ENCODE measurements at regions not wholly inside any gene's neighbourhood (a gene's known extent, or its start where the extent isn't known, plus 50 kb on each side); places are given as distances from the start of the nearest gene placed in this dataset.

GRCh38 chr17:5841862-5842261 is 228.3 kb upstream of the WSCD1 start:
- intact Hi-C loops (cut with DNase I): no loop called here
- no peak for DNase-seq

- DNase-seq: no peak
- intact Hi-C loops (cut with DNase I): no loop called here
Measured at GRCh38 chr17:5843366-5844026, 226.7 kb upstream of the WSCD1 start.

DNA sequence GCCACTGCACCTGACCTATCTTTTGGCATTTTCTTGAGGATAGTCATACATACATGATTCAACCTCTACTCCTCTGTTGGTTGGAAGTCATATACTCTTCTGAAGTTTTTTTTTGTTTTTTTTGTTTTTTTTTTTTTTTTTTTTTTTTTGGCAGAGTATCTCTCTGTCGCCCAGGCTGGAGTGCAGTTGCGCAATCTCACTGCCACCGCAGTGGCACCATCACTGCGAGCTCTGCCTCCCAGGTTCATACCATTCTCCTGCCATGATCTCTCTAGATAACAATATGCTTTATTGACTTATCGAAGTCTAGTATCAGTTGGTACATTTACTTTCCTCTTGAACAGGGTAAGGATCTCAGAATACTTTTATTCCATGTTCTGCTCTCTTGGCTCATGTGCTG is 224.2 kb upstream of the WSCD1 start:
- intact Hi-C loops (cut with DNase I): no loop called here
- DNase-seq: no peak

GRCh38 chr17:5854871-5855554 is 215.2 kb upstream of the WSCD1 start:
- intact Hi-C loops (cut with DNase I): no loop called here
- no peak for DNase-seq

DNA sequence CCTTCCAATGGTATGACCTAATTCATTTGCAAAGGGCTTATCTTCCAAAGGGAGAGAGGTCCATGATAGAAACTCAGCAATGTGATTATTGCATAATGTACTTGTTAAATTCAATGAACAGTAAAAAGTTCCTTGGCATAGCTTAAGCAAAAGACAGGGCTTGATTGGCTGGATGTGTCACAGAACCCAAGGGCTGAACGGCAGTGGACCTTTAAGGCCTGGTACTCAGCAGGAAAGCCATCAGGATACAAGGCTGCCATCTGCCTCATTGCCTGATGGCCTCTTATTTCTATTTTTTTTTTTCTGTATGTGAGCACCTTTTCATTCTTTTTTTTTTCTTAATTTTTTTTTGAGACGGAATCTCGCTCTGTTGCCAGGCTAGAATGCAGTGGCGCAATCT is 208.9 kb upstream of the WSCD1 start:
- no peak for DNase-seq
- intact Hi-C loops (cut with DNase I): no loop called here

- intact Hi-C loops (cut with DNase I): no loop called here
- DNase-seq: no peak
Measured at GRCh38 chr17:5861854-5862253, 208.3 kb upstream of the WSCD1 start.

GRCh38 chr17:5862395-5862794 is 207.8 kb upstream of the WSCD1 start:
- intact Hi-C loops (cut with DNase I): no loop called here
- DNase-seq: no peak

DNA sequence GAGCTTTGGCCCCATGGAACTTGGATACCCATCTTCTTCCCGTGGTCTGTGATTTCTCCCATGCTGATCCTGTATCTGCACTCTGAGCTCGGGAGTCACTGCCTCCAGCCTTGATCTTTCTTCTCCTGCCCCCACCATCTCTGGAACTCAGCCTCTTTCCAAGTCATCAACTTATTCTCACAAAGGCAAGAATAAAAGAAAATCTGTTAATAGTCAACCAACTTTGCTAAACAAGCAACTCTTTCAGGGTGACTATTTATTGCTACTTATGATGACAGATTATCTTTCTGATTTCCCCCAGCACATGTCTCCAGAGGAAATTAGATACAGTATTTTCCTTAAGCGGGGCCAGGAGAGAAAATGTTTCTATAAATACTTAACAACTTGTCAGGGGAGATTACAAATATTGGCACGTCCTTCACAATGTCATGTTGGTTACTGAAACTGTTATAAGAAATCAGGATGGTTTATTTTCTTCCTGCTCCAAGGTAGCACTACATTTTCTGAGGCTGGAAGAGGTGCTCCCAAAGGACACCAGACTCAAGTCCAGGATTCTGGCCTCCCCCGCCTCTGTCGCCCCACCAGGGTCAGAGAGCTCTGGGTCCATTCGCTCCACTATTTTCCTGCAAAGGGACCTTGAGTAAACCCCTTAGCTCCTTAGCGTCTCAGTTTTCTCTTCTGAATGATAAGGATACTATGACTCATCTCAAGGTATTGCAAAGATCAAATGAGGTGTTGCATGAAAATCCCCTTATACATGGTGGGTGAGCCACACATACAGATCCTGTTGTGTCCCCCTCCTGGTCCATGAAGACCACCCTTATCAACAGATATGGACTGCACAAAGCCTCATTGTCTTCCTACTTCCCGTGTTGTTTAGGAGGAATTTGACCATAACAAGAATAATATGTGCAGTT is 205.2 kb upstream of the WSCD1 start:
- DNase-seq: no peak
- intact Hi-C loops (cut with DNase I): no loop called here

DNA sequence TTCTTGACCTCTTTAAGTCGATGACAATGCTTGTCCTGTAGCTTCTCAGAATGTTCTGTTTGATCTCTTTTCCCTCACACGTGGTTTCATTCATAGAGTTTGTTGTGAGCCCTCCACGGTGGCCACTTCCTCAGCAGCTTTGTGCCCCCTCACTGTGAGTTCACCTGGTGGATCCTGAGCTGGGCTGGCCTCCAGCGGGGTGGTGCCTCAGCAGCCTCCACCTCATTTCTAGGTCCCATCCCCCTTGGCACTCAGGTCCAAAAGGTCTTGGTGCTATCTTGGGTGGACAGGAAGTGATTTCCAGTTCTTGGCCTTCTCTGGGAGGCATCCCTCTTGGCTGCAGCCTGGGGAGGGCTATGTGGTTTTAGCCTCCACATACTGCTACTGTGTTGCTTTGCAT is 203.2 kb upstream of the WSCD1 start:
- DNase-seq: no peak
- intact Hi-C loops (cut with DNase I): no loop called here

DNA sequence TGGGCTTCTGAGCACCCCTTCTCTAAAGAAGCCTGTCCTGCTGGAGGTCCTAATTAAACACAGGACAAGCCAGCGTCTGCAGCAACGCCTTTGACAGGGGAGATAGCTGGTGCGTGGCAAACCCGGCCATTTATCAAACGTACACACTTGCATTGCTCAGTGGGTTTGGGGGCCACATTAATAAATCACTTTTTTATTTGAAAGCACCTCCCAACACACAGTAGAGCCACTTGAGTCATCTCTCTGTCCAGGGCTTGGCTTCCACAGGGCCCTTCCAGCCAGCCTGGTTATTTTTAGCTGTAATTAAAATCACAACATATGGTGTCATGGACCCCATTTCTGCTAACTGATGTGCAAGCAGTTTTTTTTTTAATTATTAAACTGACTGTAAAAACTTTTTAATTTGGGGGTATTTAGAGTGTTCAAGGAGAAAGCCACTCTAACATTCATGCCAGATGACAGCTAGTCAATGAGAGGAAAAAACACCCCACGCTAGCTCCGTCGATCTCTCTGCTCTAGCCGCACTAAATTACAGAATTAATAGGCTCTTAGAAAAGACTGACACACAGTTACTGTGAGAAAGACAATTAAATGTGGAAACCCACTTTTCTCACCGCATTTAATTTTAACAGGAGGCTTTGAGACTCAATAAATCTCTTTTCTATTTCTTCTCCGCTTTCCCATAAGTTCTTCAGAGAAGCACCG is 201.0 kb upstream of the WSCD1 start:
- no peak for DNase-seq
- intact Hi-C loops (cut with DNase I): no loop called here

DNA sequence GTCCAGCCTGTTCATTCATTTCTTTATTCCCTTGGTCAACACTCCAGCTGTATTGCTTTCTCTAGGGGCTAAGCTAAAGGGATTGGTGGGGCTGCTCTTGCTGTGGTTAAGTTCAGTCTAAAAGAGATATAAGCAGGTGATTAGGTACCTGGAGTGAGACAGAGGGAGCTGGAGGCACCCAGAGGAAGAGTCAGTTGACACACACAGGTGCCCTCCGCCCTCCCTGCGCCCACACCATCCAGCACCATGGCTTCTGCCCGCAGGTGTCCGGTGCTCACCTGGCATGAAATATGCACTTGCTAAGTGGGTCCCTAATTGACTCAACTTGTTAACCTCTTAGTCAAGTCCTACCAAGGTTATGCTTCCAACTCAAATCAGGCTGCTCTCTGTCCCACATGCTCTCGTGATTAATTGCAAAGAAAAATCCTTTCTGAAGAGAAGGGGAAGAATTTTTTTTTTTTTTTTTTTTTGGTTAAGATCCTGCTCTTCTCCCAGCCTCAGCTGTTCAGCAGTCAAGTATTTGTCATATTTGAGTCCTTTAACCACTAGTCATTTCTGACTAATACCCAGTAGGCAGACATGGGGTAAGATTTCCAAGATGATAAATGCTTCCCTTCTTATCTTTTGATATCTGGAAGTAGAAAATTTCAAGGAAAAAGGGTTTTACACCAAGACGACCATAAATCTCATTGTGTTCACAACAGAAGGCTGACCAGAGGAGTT is 199.8 kb upstream of the WSCD1 start:
- no peak for DNase-seq
- intact Hi-C loops (cut with DNase I): no loop called here

DNA sequence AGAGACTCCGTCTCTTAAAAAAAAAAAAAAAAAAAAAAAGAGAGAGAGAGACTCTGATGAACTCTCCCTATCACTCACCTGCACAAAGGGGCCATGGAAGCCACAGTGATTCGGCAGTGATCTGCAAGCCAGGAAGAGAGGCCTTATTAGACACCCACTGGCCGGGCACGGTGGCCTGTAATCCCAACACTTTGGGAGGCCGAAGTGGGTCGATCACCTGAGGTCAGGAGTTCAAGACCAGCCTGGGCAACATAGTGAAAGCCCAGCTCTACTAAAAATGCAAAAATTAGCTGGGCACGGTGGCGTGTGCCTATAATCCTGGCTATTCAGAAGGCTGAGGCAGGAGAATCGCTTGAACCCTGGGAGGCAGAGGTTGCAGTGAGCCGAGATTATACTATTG is 198.5 kb upstream of the WSCD1 start:
- no peak for DNase-seq
- intact Hi-C loops (cut with DNase I): no loop called here

GRCh38 chr17:5872831-5873230 is 197.3 kb upstream of the WSCD1 start:
- intact Hi-C loops (cut with DNase I): no loop called here
- DNase-seq: no peak

DNA sequence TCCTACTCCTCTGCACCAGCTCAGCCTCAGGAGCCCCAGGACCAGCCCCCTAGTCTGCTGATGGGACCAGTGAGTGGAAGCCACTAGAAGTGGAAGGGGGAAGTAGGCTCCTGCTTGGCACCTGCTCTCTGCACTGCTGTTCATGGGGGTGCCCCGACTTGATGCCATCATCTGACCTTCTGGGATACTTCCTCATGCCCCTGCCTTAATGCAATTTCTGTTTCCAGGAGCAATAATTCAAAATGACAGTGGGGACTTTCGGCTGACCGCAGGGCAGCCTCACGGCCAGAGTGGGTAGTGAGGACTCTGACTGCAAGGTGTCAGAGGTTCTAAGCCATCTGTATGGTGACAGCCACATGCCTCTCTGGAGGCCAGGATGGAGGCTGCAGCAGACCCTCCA is 196.4 kb upstream of the WSCD1 start:
- intact Hi-C loops (cut with DNase I): no loop called here

DNA sequence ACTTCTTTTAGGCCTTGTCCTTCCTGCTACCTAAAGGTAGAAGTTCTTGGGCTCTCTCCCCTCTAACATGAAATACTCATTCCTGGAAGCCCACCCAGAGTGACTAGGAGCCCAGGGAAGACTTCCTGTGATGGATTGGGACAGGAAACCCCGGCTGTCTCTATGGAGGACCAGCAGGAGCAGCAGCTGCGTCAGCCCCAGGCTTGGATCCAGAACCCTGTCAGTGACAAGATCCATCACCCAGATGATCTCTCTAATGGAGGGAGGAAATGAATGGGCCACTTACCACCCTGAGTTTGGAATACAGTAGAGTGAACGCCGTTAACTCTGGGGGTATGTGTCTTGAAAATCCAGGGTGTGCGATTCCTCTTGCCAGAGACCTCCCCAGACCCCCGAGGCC is 195.7 kb upstream of the WSCD1 start:
- peak in 5 of 10 donors; percentile 26 to 90 (median 48) for DNase-seq
- intact Hi-C loops (cut with DNase I): no loop called here

More for the DNA sequence above, 196.4 kb upstream of the WSCD1 start:
- no peak for DNase-seq

GRCh38 chr17:5877366-5877765 is 192.8 kb upstream of the WSCD1 start:
- DNase-seq: no peak
- intact Hi-C loops (cut with DNase I): no loop called here

DNA sequence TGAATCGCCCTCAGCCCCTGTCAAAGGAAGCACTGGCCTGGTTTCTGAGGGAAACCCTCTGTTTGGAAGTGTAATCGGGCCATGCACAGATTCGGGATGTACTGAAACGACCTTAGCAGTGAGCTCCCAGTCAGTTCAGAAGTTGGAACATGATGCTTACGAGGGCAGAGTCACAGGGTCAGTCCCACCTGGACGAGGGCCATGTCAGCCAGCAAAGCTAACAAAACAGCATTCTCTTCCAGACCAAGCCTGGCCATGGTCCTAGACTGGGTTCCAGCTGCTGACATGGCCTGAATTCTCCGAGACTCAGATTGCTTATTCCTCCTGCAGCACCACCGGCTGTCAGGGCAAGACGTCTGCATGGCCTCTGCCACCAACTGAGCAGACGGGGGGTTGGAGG is 192.2 kb upstream of the WSCD1 start:
- DNase-seq: peak; percentile 63 to 95 (median 82)
- intact Hi-C loops (cut with DNase I): no loop called here

- intact Hi-C loops (cut with DNase I): loop anchor here (10.0 kb wide), 1 partner anchor 183 kb away; no protein-coding TSS in a partner anchor
- DNase-seq: no peak
Measured at GRCh38 chr17:5881849-5882248, 188.3 kb upstream of the WSCD1 start.

GRCh38 chr17:5883775-5884665 is 186.2 kb upstream of the WSCD1 start:
- DNase-seq: no peak
- intact Hi-C loops (cut with DNase I): loop anchor here (10.0 kb wide), 1 partner anchor 181 kb away; no protein-coding TSS in a partner anchor

All from posterior cingulate gyrus (tissue), 11 donors.